Esophagus squamous epithelium (tissue), 5 donors: ENCODE measurements at regions not wholly inside any gene's neighbourhood (a gene's known extent, or its start where the extent isn't known, plus 50 kb on each side); places are given as distances from the start of the nearest gene placed in this dataset.

Experiments
- DNase-seq: peaks from one replicate; lab custom pipeline; 2025; lab: John Stamatoyannopoulos, UW
- H3K27ac ChIP-seq, 4 donors: fragments of 200-600 bp; sonication (generic); one replicate each; pipeline ENCODE4 v1.5.1; 2016 to 2019; ENCODE audit warnings: mild to moderate bottlenecking in 1 of 4
- H3K27me3 ChIP-seq, 4 donors: fragments of 200-600 bp; sonication (generic); 1 replicate in 3 of 4; 2 replicates in 1 of 4; pipeline versions ENCODE4 v1.5.1 to v1.6.0; 2017 to 2021; ENCODE audit warnings: antibody characterized with exemption in 1 of 4
- H3K36me3 ChIP-seq, 3 donors: fragments of 200-600 bp; sonication (generic); one replicate each; pipeline ENCODE4 v1.5.1; 2016 to 2019
- H3K4me1 ChIP-seq, 3 donors: fragments of 200-600 bp; sonication (generic); one replicate each; pipeline ENCODE4 v1.5.1; 2017 to 2019
- H3K4me3 ChIP-seq, 4 donors: fragments of 200-600 bp; sonication (generic); 1 replicate in 3 of 4; 2 replicates in 1 of 4; pipeline ENCODE4 v1.5.1; 2016 to 2019; ENCODE audit warnings: mild to moderate bottlenecking in 2 of 4, moderate library complexity in 1 of 4
- H3K9me3 ChIP-seq, 3 donors: fragments of 200-600 bp; sonication (generic); one replicate each; pipeline ENCODE4 v1.5.1; 2016 to 2019
- CTCF ChIP-seq, 6 experiments: fragments of 450-650 bp in 4 of 6; fragments of 200-600 bp in 2 of 6; sonication (generic) in 2 of 6; IDR thresholded peaks; one replicate each; pipeline ENCODE4 v1.5.1; 2016 to 2019; ENCODE audit warnings: antibody characterized with exemption in 6 of 6, mild to moderate bottlenecking in 4 of 6, moderate library complexity in 4 of 6
- POLR2A ChIP-seq, 4 donors: fragments of 450-650 bp; IDR thresholded peaks; one replicate each; pipeline ENCODE4 v1.6.1; 2017; ENCODE audit warnings: antibody characterized with exemption in 4 of 4, mild to moderate bottlenecking in 4 of 4, moderate library complexity in 3 of 4
- WGBS, 2 donors: methylation state at CpG; one replicate each; pipeline ENCODE4 v1.1.5; 2018; 5-methylcytosine and 5-hydroxymethylcytosine counted together
- intact Hi-C: fragments of 100-400 bp; cut with DNase I; formaldehyde crosslinking; loops from one replicate; pipeline ENCODE4 v1.15.0; 2022
- donor health status: DM: yes; HTN: yes; CAD: no.

GRCh38 chr16:64656471-64656870 lies 465.4 kb downstream of the CDH11 start:
- intact Hi-C loops: no loop called here
- no peak for DNase-seq
- no peak overlapping the region for H3K4me3 ChIP-seq
- no peak overlapping the region for H3K27ac ChIP-seq
- no peaks in the 10 kb centered on the region for H3K27me3 ChIP-seq
- WGBS, 2 donors: 42 to 45% methylated on average over 4 of the region's 4 CpGs
- H3K4me1 ChIP-seq: no peaks in the 10 kb centered on the region
- H3K36me3 ChIP-seq: no peaks in the 10 kb centered on the region
- H3K9me3 ChIP-seq: no peaks in the 10 kb centered on the region
- TF ChIP-seq CTCF (IDR thresholded peaks at IDR 0.05) (no peak), POLR2A (IDR thresholded peaks at IDR 0.05) (no peak)

- Histone ChIP-seq H3K4me3 (no peak overlapping the region), H3K27ac (no peak overlapping the region), H3K4me1 (no peaks in the 10 kb centered on the region), H3K9me3 (no peaks in the 10 kb centered on the region), H3K27me3 (no peaks in the 10 kb centered on the region), H3K36me3 (no peaks in the 10 kb centered on the region)
- DNase-seq: no peak
- TF ChIP-seq CTCF (IDR thresholded peaks at IDR 0.05) (no peak), POLR2A (IDR thresholded peaks at IDR 0.05) (no peak)
- intact Hi-C loops: no loop called here
These were observed 467.7 kb downstream of the CDH11 start for GRCh38 chr16:64654178-64654577.

- Histone ChIP-seq H3K4me1 (no peaks in the 10 kb centered on the region), H3K9me3 (peaks cover 0 to 7% (median 0%) of the 10 kb centered on the region in 3 donors), H3K27me3 (no peaks in the 10 kb centered on the region), H3K27ac (no peak overlapping the region), H3K4me3 (no peak overlapping the region), H3K36me3 (no peaks in the 10 kb centered on the region)
- 65 to 90% methylated on average over 2 of the region's 3 CpGs for WGBS, 2 donors
- TF ChIP-seq CTCF (IDR thresholded peaks at IDR 0.05): no peak
- no peak for TF ChIP-seq POLR2A (IDR thresholded peaks at IDR 0.05)
- DNase-seq: no peak
- intact Hi-C loops: no loop called here
These were observed 473.6 kb downstream of the CDH11 start for GRCh38 chr16:64648282-64648681.

- Histone ChIP-seq H3K36me3 (no peaks in the 10 kb centered on the region), H3K9me3 (no peaks in the 10 kb centered on the region), H3K27me3 (no peaks in the 10 kb centered on the region), H3K27ac (no peak overlapping the region), H3K4me3 (no peak overlapping the region), H3K4me1 (no peaks in the 10 kb centered on the region)
- no peak for DNase-seq
- 84 to 87% methylated on average over 3 of the region's 3 CpGs for WGBS, 2 donors
- TF ChIP-seq POLR2A (IDR thresholded peaks at IDR 0.05) (no peak), CTCF (IDR thresholded peaks at IDR 0.05) (no peak)
- intact Hi-C loops: no loop called here
These were observed 480.5 kb downstream of the CDH11 start for GRCh38 chr16:64641343-64641742.

- Histone ChIP-seq H3K27ac (no peak overlapping the region), H3K36me3 (no peaks in the 10 kb centered on the region), H3K9me3 (no peaks in the 10 kb centered on the region), H3K27me3 (no peaks in the 10 kb centered on the region), H3K4me1 (no peaks in the 10 kb centered on the region), H3K4me3 (no peak overlapping the region)
- intact Hi-C loops: no loop called here
- no peak for TF ChIP-seq CTCF (IDR thresholded peaks at IDR 0.05)
- TF ChIP-seq POLR2A (IDR thresholded peaks at IDR 0.05): no peak
- DNase-seq: no peak
- 89 to 91% methylated on average over 2 of the region's 2 CpGs for WGBS, 2 donors
These were observed 483.1 kb downstream of the CDH11 start for GRCh38 chr16:64638766-64639165.
